ENCODE measurements at regions not wholly inside any gene's neighbourhood (a gene's known extent, or its start where the extent isn't known, plus 50 kb on each side); places are given as distances from the start of the nearest gene placed in this dataset.

GRCh38 chr4:126719852-126720251 lies 912.9 kb upstream of the INTU start:
- FAIRE-seq, result no peak

GRCh38 chr4:126725906-126726305 lies 906.9 kb upstream of the INTU start:
- FAIRE-seq (no peak), DNase-seq (ENCODE audit: low spot score) (no peak)

More at GRCh38 chr4:126719852-126720251, 912.9 kb upstream of the INTU start:
- no peak for DNase-seq (ENCODE audit: low spot score)

DNA sequence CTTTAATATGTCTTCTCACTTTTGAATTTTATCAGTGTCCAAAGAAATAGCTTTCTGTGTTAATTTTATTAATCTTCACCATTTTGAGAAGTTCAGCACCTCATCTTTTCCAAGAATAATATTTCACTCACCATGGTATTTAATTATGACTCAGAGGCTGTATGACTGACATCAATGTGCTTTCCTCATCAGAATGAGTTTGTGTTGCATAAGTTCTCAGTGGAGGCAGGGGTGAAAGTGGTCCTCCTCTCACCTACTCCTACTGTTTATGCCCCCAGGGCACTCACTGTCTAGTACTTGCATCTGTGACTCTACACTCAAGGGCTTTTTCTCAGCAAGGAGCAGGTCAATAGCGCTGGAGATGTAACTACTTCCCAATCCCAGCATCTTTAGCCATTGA lies 905.3 kb upstream of the INTU start:
- FAIRE-seq (no peak), DNase-seq (ENCODE audit: low spot score) (no peak)

DNA sequence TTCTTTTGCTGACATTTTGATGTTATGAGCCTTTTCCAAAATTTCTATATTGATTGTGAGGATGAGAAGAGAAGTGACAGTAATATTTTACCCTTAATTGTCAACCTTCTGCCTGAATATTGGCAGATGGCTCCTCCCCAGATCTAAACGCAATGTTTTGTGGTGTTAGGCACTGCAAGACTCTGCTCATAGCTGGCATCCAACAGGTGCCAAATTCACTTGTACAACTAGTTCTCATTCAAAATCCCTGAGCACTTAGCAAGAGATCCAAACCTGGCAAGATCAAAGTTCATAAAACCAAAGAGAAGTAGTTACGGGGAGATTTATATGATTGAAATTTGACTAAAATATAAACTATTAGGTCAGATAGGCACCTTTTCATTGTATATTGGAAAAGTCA lies 901.7 kb upstream of the INTU start:
- FAIRE-seq, result no peak

GRCh38 chr4:126733301-126733700 lies 899.5 kb upstream of the INTU start:
- FAIRE-seq (no peak), DNase-seq (ENCODE audit: low spot score) (no peak)

More for the DNA sequence above, 901.7 kb upstream of the INTU start:
- DNase-seq (ENCODE audit: low spot score), result no peak

DNA sequence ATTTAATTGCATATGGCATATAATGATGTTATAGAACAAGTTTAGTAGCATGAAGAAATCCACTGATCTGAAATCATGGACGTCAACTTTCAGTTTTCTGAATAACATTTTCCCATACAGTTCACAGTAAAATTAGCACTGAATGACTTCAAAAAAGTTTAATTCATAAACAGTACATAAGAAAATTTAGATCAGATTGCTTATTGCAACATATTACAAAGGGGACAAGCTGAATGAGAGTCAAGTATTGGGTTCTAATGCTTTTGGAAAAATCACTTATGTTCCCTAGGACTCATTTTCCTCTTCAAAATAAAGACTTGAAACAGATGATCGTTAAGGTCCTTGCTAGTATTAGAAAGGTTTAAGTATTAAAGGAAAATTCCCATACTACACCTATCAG lies 898.3 kb upstream of the INTU start:
- DNase-seq (ENCODE audit: low spot score) (no peak), FAIRE-seq (no peak)

GRCh38 chr4:126735294-126736132 lies 897.2 kb upstream of the INTU start:
- DNase-seq (ENCODE audit: low spot score), result no peak
- FAIRE-seq, result no peak

- FAIRE-seq (no peak), DNase-seq (ENCODE audit: low spot score) (no peak)
Observed at GRCh38 chr4:126736133-126736518, 896.6 kb upstream of the INTU start.

- FAIRE-seq (no peak), DNase-seq (ENCODE audit: low spot score) (no peak)
Observed at GRCh38 chr4:126737899-126738526, 894.7 kb upstream of the INTU start.

DNA sequence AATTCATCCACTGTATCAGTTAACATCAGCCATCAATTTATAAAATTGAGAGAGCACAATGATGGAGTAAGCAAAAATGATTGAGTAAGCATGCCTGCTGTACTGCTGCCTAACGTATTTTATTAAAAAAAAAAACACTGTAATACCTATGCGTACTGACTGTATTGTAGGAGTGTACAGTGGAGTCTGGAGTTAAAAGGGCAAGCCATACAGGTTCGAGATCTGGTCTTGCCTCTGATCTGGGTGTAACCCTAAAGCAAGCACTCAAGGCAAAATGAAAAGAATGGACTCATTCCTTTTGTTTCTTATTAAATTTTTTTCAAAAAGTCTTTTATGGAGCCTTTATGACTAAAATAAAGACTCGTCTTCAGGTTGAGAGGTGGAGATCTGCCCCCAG lies 894.2 kb upstream of the INTU start:
- DNase-seq (ENCODE audit: low spot score) (no peak), FAIRE-seq (no peak)

- DNase-seq (ENCODE audit: low spot score) (no peak), FAIRE-seq (no peak)
Observed at GRCh38 chr4:126738926-126739325, 893.8 kb upstream of the INTU start.

DNA sequence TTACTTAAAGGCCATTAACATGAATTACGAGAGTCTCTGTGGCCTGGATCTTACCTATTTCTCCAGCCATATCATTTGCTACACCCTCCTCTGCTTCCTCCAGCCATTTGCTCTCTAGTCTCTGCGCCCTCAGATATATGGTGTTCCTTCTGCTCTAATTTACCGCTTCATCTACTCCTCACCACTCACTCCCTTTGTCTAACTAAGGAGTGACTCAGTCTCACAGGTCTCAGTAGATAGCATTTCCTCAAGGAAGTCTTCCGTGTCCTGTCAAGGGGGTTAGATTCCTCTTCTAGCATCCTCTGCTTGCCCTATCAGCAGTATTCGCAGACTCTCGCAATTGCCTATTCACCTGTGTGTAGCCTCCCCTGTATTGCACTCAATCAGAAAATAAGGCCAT lies 892.1 kb upstream of the INTU start:
- no peak for DNase-seq (ENCODE audit: low spot score)

GRCh38 chr4:126742048-126742447 lies 890.7 kb upstream of the INTU start:
- FAIRE-seq, result no peak

More for the DNA sequence above, 892.1 kb upstream of the INTU start:
- FAIRE-seq, result no peak

DNA sequence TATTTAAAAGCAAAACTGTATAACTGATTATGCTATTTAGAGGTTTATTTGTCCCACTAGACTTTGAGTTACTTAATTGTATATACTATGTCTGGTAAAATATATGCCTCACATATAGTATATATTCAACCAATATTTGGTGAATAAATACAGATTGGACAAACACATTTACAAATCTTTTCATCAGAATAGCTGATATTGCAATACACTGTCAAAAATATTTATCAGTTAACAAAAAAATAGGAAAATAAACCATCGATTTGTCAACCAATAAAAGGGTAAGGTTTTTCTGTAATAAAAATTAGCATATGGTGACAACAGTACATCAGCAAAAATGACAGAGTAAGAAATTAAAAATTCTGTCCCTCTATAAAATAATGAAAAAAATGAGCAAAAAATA lies 889.9 kb upstream of the INTU start:
- FAIRE-seq (no peak), DNase-seq (ENCODE audit: low spot score) (no peak)

More at GRCh38 chr4:126742048-126742447, 890.7 kb upstream of the INTU start:
- no peak for DNase-seq (ENCODE audit: low spot score)

DNA sequence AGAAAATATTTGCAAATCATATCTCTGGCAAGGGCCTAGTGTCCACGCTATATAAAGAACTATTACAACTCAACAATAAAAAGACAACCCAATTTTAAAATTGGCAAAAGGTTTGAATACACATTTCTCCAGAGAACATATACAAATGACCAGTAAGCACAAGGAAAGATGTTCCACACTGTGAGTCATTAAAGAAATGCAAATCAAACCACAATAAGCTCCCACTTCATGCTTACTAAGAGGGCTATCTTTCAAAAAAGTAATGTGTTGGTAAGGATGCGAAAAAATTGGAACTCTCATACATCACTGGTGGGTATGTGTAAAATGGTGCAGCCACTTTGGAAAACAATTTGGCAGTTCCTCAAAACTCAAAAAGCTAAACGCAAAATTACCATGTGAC lies 884.0 kb upstream of the INTU start:
- no peak for FAIRE-seq
- DNase-seq (ENCODE audit: low spot score), result no peak

- DNase-seq (ENCODE audit: low spot score) (no peak), FAIRE-seq (no peak)
Observed at GRCh38 chr4:126750723-126751122, 882.0 kb upstream of the INTU start.

DNA sequence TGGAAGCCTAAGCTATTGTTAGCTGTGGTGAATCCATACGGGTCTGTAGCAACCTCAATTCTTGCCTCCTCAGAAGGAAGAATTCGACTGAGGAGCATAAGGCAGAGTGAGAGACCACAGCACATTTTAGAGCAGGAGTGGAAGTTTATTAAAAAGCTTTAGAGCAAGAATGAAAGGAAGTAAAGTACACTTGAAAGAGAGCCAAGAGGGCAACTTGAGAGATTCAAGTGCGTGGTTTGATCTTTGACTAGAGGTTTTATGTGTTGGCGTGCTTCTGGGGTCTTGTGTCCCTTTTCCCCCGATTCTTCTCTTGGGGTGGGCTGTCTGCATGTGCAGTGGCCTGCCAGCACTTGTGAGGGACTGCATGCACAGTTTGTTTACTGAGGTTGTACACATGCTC lies 880.6 kb upstream of the INTU start:
- no peak for FAIRE-seq
- no peak for DNase-seq (ENCODE audit: low spot score)

DNA sequence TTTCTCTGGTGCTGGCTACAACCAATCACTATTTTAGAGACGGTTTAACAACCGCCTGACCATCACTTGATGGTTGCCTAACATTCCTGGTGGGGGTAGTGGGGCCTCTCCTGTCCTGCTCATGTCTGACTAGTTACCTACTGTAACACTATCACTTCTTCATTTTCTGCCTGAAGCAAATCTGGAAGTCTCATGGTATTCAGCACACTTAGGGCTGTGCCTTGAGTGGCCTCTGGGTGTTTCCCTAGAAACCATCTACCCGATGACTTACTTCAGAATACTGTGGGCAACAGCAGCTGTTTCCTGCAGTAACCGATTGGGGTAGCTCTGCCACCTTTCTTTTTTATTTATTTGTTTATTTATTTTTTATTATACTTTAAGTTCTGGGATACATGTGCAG lies 880.1 kb upstream of the INTU start:
- FAIRE-seq (no peak), DNase-seq (ENCODE audit: low spot score) (no peak)

- DNase-seq (ENCODE audit: low spot score) (no peak), FAIRE-seq (no peak)
Observed at GRCh38 chr4:126753592-126753991, 879.2 kb upstream of the INTU start.

GRCh38 chr4:126755506-126755905 lies 877.3 kb upstream of the INTU start:
- DNase-seq (ENCODE audit: low spot score), result no peak
- no peak for FAIRE-seq

- no peak for FAIRE-seq
Observed at GRCh38 chr4:126756050-126756829, 876.5 kb upstream of the INTU start.

GRCh38 chr4:126757219-126757618 lies 875.5 kb upstream of the INTU start:
- DNase-seq (ENCODE audit: low spot score), result no peak
- FAIRE-seq, result no peak

More at GRCh38 chr4:126756050-126756829, 876.5 kb upstream of the INTU start:
- DNase-seq (ENCODE audit: low spot score), result no peak
